Duodenal mucosa (tissue), 2 donors: ENCODE measurements at regions not wholly inside any gene's neighbourhood (a gene's known extent, or its start where the extent isn't known, plus 50 kb on each side); places are given as distances from the start of the nearest gene placed in this dataset.

ENCODE experiments used
- H3K27ac ChIP-seq: one replicate; pipeline ENCODE4 v1.7.0; 2013; ENCODE audit warnings: low read depth, low read length
- H3K27me3 ChIP-seq, 2 donors: one replicate each; pipeline ENCODE4 v1.7.0; 2013; ENCODE audit warnings: low read length in 2 of 2, control low read depth in 1 of 2; ENCODE audit not compliant: insufficient read depth in 2 of 2, control insufficient read depth in 1 of 2
- H3K36me3 ChIP-seq, 2 donors: one replicate each; pipeline ENCODE4 v1.7.0; 2013; ENCODE audit warnings: low read length in 2 of 2, control low read depth in 1 of 2; ENCODE audit not compliant: insufficient read depth in 2 of 2, control insufficient read depth in 1 of 2
- H3K4me1 ChIP-seq, 2 donors: one replicate each; pipeline ENCODE4 v1.7.0; 2013; ENCODE audit warnings: low read length in 2 of 2, control low read depth in 1 of 2; ENCODE audit not compliant: insufficient read depth in 2 of 2, control insufficient read depth in 1 of 2
- H3K4me3 ChIP-seq, 2 donors: one replicate each; pipeline ENCODE4 v1.7.0; 2013; ENCODE audit warnings: low read length in 2 of 2, low read depth in 1 of 2
- H3K9ac ChIP-seq, 2 donors: one replicate each; pipeline ENCODE4 v1.7.0; 2013; ENCODE audit warnings: low read length in 2 of 2, low read depth in 1 of 2
- H3K9me3 ChIP-seq, 2 donors: one replicate each; pipeline ENCODE4 v1.7.0; 2013; ENCODE audit warnings: low read length in 2 of 2, control low read depth in 1 of 2; ENCODE audit not compliant: control insufficient read depth in 1 of 2

GRCh38 chr2:21467910-21468309 is 344.1 kb downstream of the TDRD15 start:
- Histone ChIP-seq H3K36me3 (no peaks in the 10 kb centered on the region), H3K27ac (no peak overlapping the region), H3K4me3 (no peak overlapping the region), H3K9me3 (no peaks in the 10 kb centered on the region), H3K4me1 (no peaks in the 10 kb centered on the region), H3K9ac (no peak overlapping the region), H3K27me3 (no peaks in the 10 kb centered on the region)

- Histone ChIP-seq H3K36me3 (no peaks in the 10 kb centered on the region), H3K4me1 (no peaks in the 10 kb centered on the region), H3K27ac (no peak overlapping the region), H3K9ac (no peak overlapping the region), H3K9me3 (no peaks in the 10 kb centered on the region), H3K4me3 (no peak overlapping the region), H3K27me3 (no peaks in the 10 kb centered on the region)
These were observed 344.9 kb downstream of the TDRD15 start for GRCh38 chr2:21468624-21469023.

- Histone ChIP-seq H3K27ac (no peak overlapping the region), H3K36me3 (no peaks in the 10 kb centered on the region), H3K27me3 (no peaks in the 10 kb centered on the region), H3K9ac (no peak overlapping the region), H3K4me3 (no peak overlapping the region), H3K4me1 (no peaks in the 10 kb centered on the region), H3K9me3 (no peaks in the 10 kb centered on the region)
These were observed 345.4 kb downstream of the TDRD15 start for GRCh38 chr2:21469158-21469557.

GRCh38 chr2:21469564-21469963 is 345.8 kb downstream of the TDRD15 start:
- Histone ChIP-seq H3K36me3 (no peaks in the 10 kb centered on the region), H3K4me3 (no peak overlapping the region), H3K9ac (no peak overlapping the region), H3K27ac (no peak overlapping the region), H3K9me3 (no peaks in the 10 kb centered on the region), H3K4me1 (no peaks in the 10 kb centered on the region), H3K27me3 (no peaks in the 10 kb centered on the region)

- H3K4me1 ChIP-seq: no peaks in the 10 kb centered on the region
- H3K9me3 ChIP-seq: no peaks in the 10 kb centered on the region
- H3K27me3 ChIP-seq: no peaks in the 10 kb centered on the region
- no peaks in the 10 kb centered on the region for H3K36me3 ChIP-seq
- no peak overlapping the region for H3K9ac ChIP-seq
- H3K27ac ChIP-seq: no peak overlapping the region
- H3K4me3 ChIP-seq: no peak overlapping the region
These were observed 356.4 kb downstream of the TDRD15 start for GRCh38 chr2:21480162-21480561.

- Histone ChIP-seq H3K9ac (no peak overlapping the region), H3K36me3 (no peaks in the 10 kb centered on the region), H3K4me3 (no peak overlapping the region), H3K4me1 (no peaks in the 10 kb centered on the region), H3K9me3 (no peaks in the 10 kb centered on the region), H3K27me3 (no peaks in the 10 kb centered on the region), H3K27ac (no peak overlapping the region)
These were observed 360.9 kb downstream of the TDRD15 start for GRCh38 chr2:21484643-21485042.

- Histone ChIP-seq H3K4me1 (no peaks in the 10 kb centered on the region), H3K27ac (no peak overlapping the region), H3K36me3 (no peaks in the 10 kb centered on the region), H3K9me3 (no peaks in the 10 kb centered on the region), H3K9ac (no peak overlapping the region), H3K27me3 (no peaks in the 10 kb centered on the region), H3K4me3 (no peak overlapping the region)
These were observed 362.7 kb downstream of the TDRD15 start for GRCh38 chr2:21486445-21486844.

GRCh38 chr2:21489080-21489479 is 365.3 kb downstream of the TDRD15 start:
- Histone ChIP-seq H3K4me3 (no peak overlapping the region), H3K27me3 (no peaks in the 10 kb centered on the region), H3K27ac (no peak overlapping the region), H3K9ac (no peak overlapping the region), H3K9me3 (no peaks in the 10 kb centered on the region), H3K36me3 (no peaks in the 10 kb centered on the region), H3K4me1 (no peaks in the 10 kb centered on the region)

GRCh38 chr2:21498016-21498415 is 374.2 kb downstream of the TDRD15 start:
- no peak overlapping the region for H3K27ac ChIP-seq
- H3K9me3 ChIP-seq: no peaks in the 10 kb centered on the region
- H3K4me3 ChIP-seq: no peak overlapping the region
- no peak overlapping the region for H3K9ac ChIP-seq
- no peaks in the 10 kb centered on the region for H3K36me3 ChIP-seq
- H3K27me3 ChIP-seq: no peaks in the 10 kb centered on the region
- H3K4me1 ChIP-seq: no peaks in the 10 kb centered on the region

- Histone ChIP-seq H3K9me3 (no peaks in the 10 kb centered on the region), H3K27ac (no peak overlapping the region), H3K36me3 (no peaks in the 10 kb centered on the region), H3K4me3 (no peak overlapping the region), H3K27me3 (no peaks in the 10 kb centered on the region), H3K9ac (no peak overlapping the region), H3K4me1 (no peaks in the 10 kb centered on the region)
These were observed 376.7 kb downstream of the TDRD15 start for GRCh38 chr2:21500401-21500945.
